PC-3 (cell line): ENCODE measurements at regions not wholly inside any gene's neighbourhood (a gene's known extent, or its start where the extent isn't known, plus 50 kb on each side); places are given as distances from the start of the nearest gene placed in this dataset.

Source experiments
- ATAC-seq: fragments of 200-7000 bp; cut with Tn5 transposase; 2 replicates; pipeline ENCODE4 v1.9.1; 2020; ENCODE audit warnings: mild to moderate bottlenecking, moderate library complexity
- BruUV-seq: library from RNA; stranded (reverse); fragments of 400-500 nt; replicated peaks from 2 replicates; lab custom pipeline; 2021; lab: Mats Ljungman, UMichigan
- CTCF ChIA-PET: fragments of 300-600 bp; sonication (Branson Sonifier 250); formaldehyde crosslinking; loops from one replicate; lab custom pipeline; 2022; ENCODE audit warnings: antibody characterized with exemption; lab: Charles Lee
- POLR2A ChIA-PET: fragments of 300-600 bp; sonication (Branson Sonifier 250); formaldehyde crosslinking; loops from one replicate; lab custom pipeline; 2022; ENCODE audit warnings: antibody characterized with exemption; ENCODE audit not compliant: unreplicated experiment; lab: Charles Lee
- DNase-seq: peaks from one replicate; pipeline ENCODE4 v3.0.0-alpha.2; 2015
- H2AFZ ChIP-seq: fragments of 300-600 bp; sonication (generic); 2 replicates; pipeline ENCODE4 v1.6.0; 2016; ENCODE audit warnings: antibody characterized with exemption, low read length
- H3F3A ChIP-seq: fragments of 300-600 bp; sonication (generic); one replicate; pipeline ENCODE4 v1.6.0; 2017; ENCODE audit warnings: antibody characterized with exemption, low read length, control low read depth, mild to moderate bottlenecking; ENCODE audit not compliant: unreplicated experiment
- H3K27ac ChIP-seq: fragments of 300-600 bp; sonication (generic); 2 replicates; pipeline ENCODE4 v1.5.1; 2016; ENCODE audit warnings: mild to moderate bottlenecking, low read length
- H3K27me3 ChIP-seq: fragments of 300-600 bp; sonication (generic); 2 replicates; pipeline ENCODE4 v1.6.1; 2016; ENCODE audit warnings: low read length, mixed read lengths
- H3K36me3 ChIP-seq: fragments of 300-600 bp; sonication (generic); 2 replicates; pipeline ENCODE4 v1.6.1; 2016; ENCODE audit warnings: low read depth, mixed run types, low read length, mixed read lengths
- H3K4me1 ChIP-seq: fragments of 300-600 bp; sonication (generic); 2 replicates; pipeline ENCODE4 v1.5.1; 2016; ENCODE audit warnings: low read length; ENCODE audit not compliant: insufficient read depth
- H3K4me2 ChIP-seq: fragments of 300-600 bp; sonication (generic); 2 replicates; pipeline ENCODE4 v1.6.0; 2016; ENCODE audit warnings: low read length
- H3K4me3 ChIP-seq: fragments of 300-600 bp; sonication (generic); 2 replicates; pipeline ENCODE4 v1.5.1; 2016; ENCODE audit warnings: mild to moderate bottlenecking, low read length, mixed read lengths
- H3K79me2 ChIP-seq: fragments of 300-600 bp; sonication (generic); 2 replicates; pipeline ENCODE4 v1.6.1; 2017; ENCODE audit warnings: low read length, mixed read lengths
- H3K9ac ChIP-seq: fragments of 300-600 bp; sonication (generic); 2 replicates; pipeline ENCODE4 v1.6.0; 2016; ENCODE audit warnings: mild to moderate bottlenecking, low read length
- H3K9me2 ChIP-seq: fragments of 300-600 bp; sonication (generic); replicated peaks from 2 replicates; pipeline ENCODE4 v1.6.1; 2016; ENCODE audit warnings: mixed run types, low read length, mixed read lengths
- H3K9me3 ChIP-seq: fragments of 300-600 bp; sonication (generic); 2 replicates; pipeline ENCODE4 v1.6.1; 2016; ENCODE audit warnings: low read length, mixed read lengths
- H4K20me1 ChIP-seq: fragments of 300-600 bp; sonication (generic); 2 replicates; pipeline ENCODE4 v1.6.1; 2016; ENCODE audit warnings: low read length, mixed read lengths
- CTCF ChIP-seq: fragments of 300-600 bp; sonication (generic); conservative IDR thresholded peaks from 2 replicates; pipeline ENCODE4 v1.5.1; 2017; ENCODE audit warnings: antibody characterized with exemption, low read depth, mild to moderate bottlenecking, low read length
- EZH2 ChIP-seq: fragments of 300-600 bp; sonication (generic); IDR thresholded peaks from one replicate; pipeline ENCODE4 v1.6.1; 2017; ENCODE audit warnings: antibody characterized with exemption, mild to moderate bottlenecking, low read length; ENCODE audit not compliant: unreplicated experiment
- EZH2phosphoT487 ChIP-seq: fragments of 300-600 bp; sonication (generic); IDR thresholded peaks from 2 replicates; pipeline ENCODE4 v1.6.1; 2018; ENCODE audit warnings: mild to moderate bottlenecking, antibody characterized with exemption, low read length, borderline replicate concordance
- intact Hi-C: fragments of 100-400 bp; cut with micrococcal nuclease; formaldehyde crosslinking; loops from 2 replicates; pipeline ENCODE4 v1.9.0; 2023

GRCh38 chr9:29799227-29799626, 2225.9 kb upstream of the C9orf72 start:
- H3K4me1 ChIP-seq, result no peaks in the 10 kb centered on the region
- no peak overlapping the region for H3K4me2 ChIP-seq
- no peaks in the 10 kb centered on the region for H3F3A ChIP-seq
- no TSS peak for BruUV-seq
- CTCF ChIA-PET, result no interaction called here
- no peak for DNase-seq
- no peak overlapping the region for H3K9ac ChIP-seq
- H3K4me3 ChIP-seq, result no peak overlapping the region
- no peak for ATAC-seq
- TF ChIP-seq EZH2phosphoT487 (no peak), EZH2 (no peak), CTCF (no peak)
- H2AFZ ChIP-seq, result no peak overlapping the region
- H3K79me2 ChIP-seq, result no peaks in the 10 kb centered on the region
- intact Hi-C loops, result no loop called here
- no peaks in the 10 kb centered on the region for H3K9me2 ChIP-seq
- H3K27me3 ChIP-seq, result peaks cover 6% of the 10 kb centered on the region
- no peaks in the 10 kb centered on the region for H3K36me3 ChIP-seq
- no peak overlapping the region for H3K27ac ChIP-seq
- no peaks in the 10 kb centered on the region for H3K9me3 ChIP-seq
- POLR2A ChIA-PET, result no interaction called here
- no peaks in the 10 kb centered on the region for H4K20me1 ChIP-seq

- intact Hi-C loops, result no loop called here
- peaks cover 9% of the 10 kb centered on the region; the same call in 1 of the 2 replicates for H3K27me3 ChIP-seq
- BruUV-seq, result no TSS peak
- H3K4me3 ChIP-seq, result no peak overlapping the region
- TF ChIP-seq EZH2 (no peak), CTCF (no peak), EZH2phosphoT487 (no peak)
- DNase-seq, result no peak
- H3K9ac ChIP-seq, result no peak overlapping the region
- H3K9me3 ChIP-seq, result no peaks in the 10 kb centered on the region
- no peaks in the 10 kb centered on the region for H3K9me2 ChIP-seq
- no peaks in the 10 kb centered on the region for H3F3A ChIP-seq
- H4K20me1 ChIP-seq, result no peaks in the 10 kb centered on the region
- POLR2A ChIA-PET, result no interaction called here
- no peak overlapping the region for H3K4me2 ChIP-seq
- H3K36me3 ChIP-seq, result no peaks in the 10 kb centered on the region
- ATAC-seq, result no peak
- H3K4me1 ChIP-seq, result no peaks in the 10 kb centered on the region
- H2AFZ ChIP-seq, result no peak overlapping the region
- CTCF ChIA-PET, result no interaction called here
- H3K27ac ChIP-seq, result no peak overlapping the region
- no peaks in the 10 kb centered on the region for H3K79me2 ChIP-seq
Observed at GRCh38 chr9:29800821-29801220, 2227.5 kb upstream of the C9orf72 start.

- intact Hi-C loops, result no loop called here
- Histone ChIP-seq H4K20me1 (no peaks in the 10 kb centered on the region), H3K27ac (no peak overlapping the region), H3K4me1 (no peaks in the 10 kb centered on the region), H3K9me3 (no peaks in the 10 kb centered on the region), H2AFZ (no peak overlapping the region), H3K9ac (no peak overlapping the region), H3K4me3 (no peak overlapping the region), H3K27me3 (peaks cover 9% of the 10 kb centered on the region; the same call in 1 of the 2 replicates), H3K9me2 (no peaks in the 10 kb centered on the region), H3K36me3 (no peaks in the 10 kb centered on the region), H3K79me2 (no peaks in the 10 kb centered on the region), H3K4me2 (no peak overlapping the region), H3F3A (no peaks in the 10 kb centered on the region)
- ChIA-PET POLR2A (no interaction called here), CTCF (no interaction called here)
- BruUV-seq, result no TSS peak
- ATAC-seq (no peak), DNase-seq (no peak)
- TF ChIP-seq EZH2phosphoT487, result no peak
- no peak for TF ChIP-seq CTCF
- TF ChIP-seq EZH2, result no peak
Observed at GRCh38 chr9:29802454-29802853, 2229.2 kb upstream of the C9orf72 start.
